ENCODE measurements at regions not wholly inside any gene's neighbourhood (a gene's known extent, or its start where the extent isn't known, plus 50 kb on each side); places are given as distances from the start of the nearest gene placed in this dataset.

- H3K9me3 Mint-ChIP-seq: no peaks in the 10 kb centered on the region
- WGBS, 2 experiments (ENCODE audit: insufficient coverage in 1 of 2, insufficient read length in 1 of 2): 78 to 87% methylated on average over 4 to 6 of the region's 6 CpGs
- Histone ChIP-seq H3K9me3 (ENCODE audit: control insufficient read depth, low read length) (no peaks in the 10 kb centered on the region), H3K27me3 (ENCODE audit: control insufficient read depth, insufficient read depth, low read length, poor library complexity, severe bottlenecking) (no peaks in the 10 kb centered on the region), H3K9ac (ENCODE audit: extremely low read depth, low read length, poor library complexity, severe bottlenecking) (no peak overlapping the region), H3K27ac (ENCODE audit: low read depth, low read length) (no peak overlapping the region), H3K4me3 (ENCODE audit: low read length) (no peak overlapping the region), H3K4me1 (ENCODE audit: control insufficient read depth, insufficient read depth, low read length) (no peaks in the 10 kb centered on the region), H3K36me3 (ENCODE audit: control insufficient read depth, insufficient read depth, low read length) (no peaks in the 10 kb centered on the region)
- H3K4me1 Mint-ChIP-seq: no peaks in the 10 kb centered on the region
- DNase-seq: no peak
- no peak overlapping the region for H3K27ac Mint-ChIP-seq
- no peak overlapping the region for H3K4me3 Mint-ChIP-seq
- H3K27me3 Mint-ChIP-seq (ENCODE audit: insufficient read depth): peaks cover 12% of the 10 kb centered on the region
- TF ChIP-seq CTCF (conservative IDR thresholded peaks at IDR 0.05): no peak
- no peaks in the 10 kb centered on the region for H3K36me3 Mint-ChIP-seq (ENCODE audit: low read depth)
These were observed 112.8 kb upstream of the PTCH1 start for GRCh38 chr9:95629585-95629984.

- Histone ChIP-seq H3K9ac (ENCODE audit: extremely low read depth, low read length, poor library complexity, severe bottlenecking) (no peak overlapping the region), H3K4me3 (ENCODE audit: low read length) (no peak overlapping the region), H3K36me3 (ENCODE audit: control insufficient read depth, insufficient read depth, low read length) (no peaks in the 10 kb centered on the region), H3K27me3 (ENCODE audit: control insufficient read depth, insufficient read depth, low read length, poor library complexity, severe bottlenecking) (no peaks in the 10 kb centered on the region), H3K27ac (ENCODE audit: low read depth, low read length) (no peak overlapping the region), H3K9me3 (ENCODE audit: control insufficient read depth, low read length) (no peaks in the 10 kb centered on the region), H3K4me1 (ENCODE audit: control insufficient read depth, insufficient read depth, low read length) (no peaks in the 10 kb centered on the region)
- no peak for DNase-seq
- WGBS, 2 experiments (ENCODE audit: insufficient coverage in 1 of 2, insufficient read length in 1 of 2): 86 to 90% methylated on average over 5 to 8 of the region's 8 CpGs
- H3K27me3 Mint-ChIP-seq (ENCODE audit: insufficient read depth): peaks cover 12% of the 10 kb centered on the region
- TF ChIP-seq CTCF (conservative IDR thresholded peaks at IDR 0.05): no peak
- no peak overlapping the region for H3K4me3 Mint-ChIP-seq
- H3K27ac Mint-ChIP-seq: no peak overlapping the region
- H3K9me3 Mint-ChIP-seq: no peaks in the 10 kb centered on the region
- no peaks in the 10 kb centered on the region for H3K36me3 Mint-ChIP-seq (ENCODE audit: low read depth)
- no peaks in the 10 kb centered on the region for H3K4me1 Mint-ChIP-seq
These were observed 111.0 kb upstream of the PTCH1 start for GRCh38 chr9:95627802-95628201.

GRCh38 chr9:95626885-95627558 is 110.3 kb upstream of the PTCH1 start:
- Histone ChIP-seq H3K9me3 (ENCODE audit: control insufficient read depth, low read length) (no peaks in the 10 kb centered on the region), H3K9ac (ENCODE audit: extremely low read depth, low read length, poor library complexity, severe bottlenecking) (no peak overlapping the region), H3K36me3 (ENCODE audit: control insufficient read depth, insufficient read depth, low read length) (no peaks in the 10 kb centered on the region), H3K4me1 (ENCODE audit: control insufficient read depth, insufficient read depth, low read length) (no peaks in the 10 kb centered on the region), H3K27me3 (ENCODE audit: control insufficient read depth, insufficient read depth, low read length, poor library complexity, severe bottlenecking) (peaks cover 2% of the 10 kb centered on the region), H3K27ac (ENCODE audit: low read depth, low read length) (no peak overlapping the region), H3K4me3 (ENCODE audit: low read length) (no peak overlapping the region)
- Mint-ChIP-seq H3K4me3 (no peak overlapping the region), H3K36me3 (ENCODE audit: low read depth) (no peaks in the 10 kb centered on the region), H3K27me3 (ENCODE audit: insufficient read depth) (peaks cover 10% of the 10 kb centered on the region), H3K9me3 (no peaks in the 10 kb centered on the region), H3K4me1 (no peaks in the 10 kb centered on the region), H3K27ac (no peak overlapping the region)
- WGBS, 2 experiments (ENCODE audit: insufficient coverage in 1 of 2, insufficient read length in 1 of 2): 88 to 94% methylated on average over 14 to 21 of the region's 21 CpGs
- no peak for DNase-seq
- no peak for TF ChIP-seq CTCF (conservative IDR thresholded peaks at IDR 0.05)
